Stimulated activated memory B cell treated with anti-CD40 and anti-IgM and Interleukin-4, amounts not matched to agents 10 μg/mL and 1 μg/mL and 100 μg/mL, for 72 hours (primary cell): ENCODE measurements at regions not wholly inside any gene's neighbourhood (a gene's known extent, or its start where the extent isn't known, plus 50 kb on each side); places are given as distances from the start of the nearest gene placed in this dataset.

ENCODE experiments used
- ATAC-seq: fragments of 150-1000 bp; cut with Tn5 transposase; 2 replicates; pipeline ENCODE4 v1.10.0; 2021
- H3K27ac Mint-ChIP-seq: one replicate; pipeline ENCODE4 v1.8.0; 2022; ENCODE audit warnings: mild to moderate bottlenecking, mixed read lengths
- H3K27me3 Mint-ChIP-seq: one replicate; pipeline ENCODE4 v1.8.0; 2022; ENCODE audit warnings: mixed read lengths
- H3K36me3 Mint-ChIP-seq: one replicate; pipeline ENCODE4 v1.8.0; 2022; ENCODE audit warnings: mixed read lengths
- H3K4me1 Mint-ChIP-seq: one replicate; pipeline ENCODE4 v1.8.0; 2022; ENCODE audit warnings: mixed read lengths
- H3K4me3 Mint-ChIP-seq: one replicate; pipeline ENCODE4 v1.8.0; 2022; ENCODE audit warnings: mild to moderate bottlenecking, moderate library complexity, mixed read lengths
- H3K9me3 Mint-ChIP-seq: one replicate; pipeline ENCODE4 v1.8.0; 2022; ENCODE audit warnings: mixed read lengths

GRCh38 chr13:111027458-111028439 is 87.4 kb upstream of the ARHGEF7 start:
- H3K27ac Mint-ChIP-seq, result no peak overlapping the region
- no peaks in the 10 kb centered on the region for H3K36me3 Mint-ChIP-seq
- no peak for ATAC-seq
- H3K4me3 Mint-ChIP-seq, result no peak overlapping the region
- peaks cover 27% of the 10 kb centered on the region for H3K27me3 Mint-ChIP-seq
- no peaks in the 10 kb centered on the region for H3K4me1 Mint-ChIP-seq
- peaks cover 3% of the 10 kb centered on the region for H3K9me3 Mint-ChIP-seq

DNA sequence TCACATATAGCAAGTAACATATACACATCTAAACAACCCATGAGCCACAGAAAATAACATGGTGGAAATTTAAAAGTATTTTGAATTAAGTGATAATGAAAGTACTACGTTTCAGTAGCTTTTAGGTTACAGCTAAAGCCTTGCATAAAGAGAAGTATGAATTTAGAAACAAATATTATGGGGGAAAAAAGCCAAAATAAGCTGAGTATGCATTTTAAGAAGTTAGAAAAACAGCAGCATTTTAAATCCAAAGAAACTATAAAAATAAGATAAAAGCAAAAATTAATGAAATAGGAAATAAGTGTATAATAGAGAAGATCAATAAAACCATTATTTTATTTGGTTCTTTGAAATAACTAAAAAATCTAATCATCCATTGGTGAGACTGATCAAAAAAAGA is 89.8 kb upstream of the ARHGEF7 start:
- peaks cover 31% of the 10 kb centered on the region for H3K27me3 Mint-ChIP-seq
- ATAC-seq, result no peak
- H3K27ac Mint-ChIP-seq, result no peak overlapping the region
- H3K9me3 Mint-ChIP-seq, result peaks cover 9% of the 10 kb centered on the region
- no peaks in the 10 kb centered on the region for H3K4me1 Mint-ChIP-seq
- H3K4me3 Mint-ChIP-seq, result no peak overlapping the region
- no peaks in the 10 kb centered on the region for H3K36me3 Mint-ChIP-seq

DNA sequence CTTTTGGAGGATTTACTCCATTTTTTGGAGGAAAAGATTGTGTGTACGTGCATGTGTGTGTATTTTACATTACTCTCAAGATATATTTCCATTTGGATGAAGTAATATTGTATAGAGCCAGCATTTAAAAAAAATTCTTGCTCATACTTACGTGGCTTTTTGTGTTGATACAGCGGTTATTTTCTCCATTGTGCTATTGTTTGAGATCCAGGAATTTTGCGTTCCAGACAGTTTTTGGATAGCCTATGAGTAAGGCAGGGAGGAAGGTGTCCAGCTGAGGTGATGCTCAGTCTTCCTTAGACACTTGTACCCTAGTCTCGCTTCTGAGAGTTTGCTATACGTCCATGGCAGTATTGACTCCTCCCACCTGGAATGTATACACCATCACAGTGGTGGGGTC is 92.2 kb upstream of the ARHGEF7 start:
- Mint-ChIP-seq H3K4me1 (no peaks in the 10 kb centered on the region), H3K27ac (no peak overlapping the region), H3K36me3 (no peaks in the 10 kb centered on the region), H3K27me3 (peaks cover 18% of the 10 kb centered on the region), H3K4me3 (no peak overlapping the region), H3K9me3 (peaks cover 9% of the 10 kb centered on the region)
- ATAC-seq, result no peak

DNA sequence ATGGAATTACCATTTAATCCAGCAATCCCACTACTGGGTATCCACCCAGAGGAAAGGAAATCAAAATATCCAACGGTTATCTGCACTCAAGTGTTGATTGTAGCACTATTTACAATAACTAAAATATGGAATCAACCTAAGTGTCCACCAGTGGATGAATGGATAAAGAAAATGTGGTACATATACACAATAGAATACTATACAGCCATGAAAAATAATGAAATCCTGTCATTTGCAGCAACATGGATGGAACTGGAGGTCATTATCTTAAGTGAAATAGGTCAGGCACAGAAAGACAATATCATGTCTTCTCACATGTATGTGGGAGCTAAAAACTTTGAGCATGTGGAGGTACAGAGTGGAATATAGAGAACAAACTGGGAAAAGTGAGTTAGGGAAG is 92.9 kb upstream of the ARHGEF7 start:
- ATAC-seq, result no peak

GRCh38 chr13:111021270-111021669 is 93.8 kb upstream of the ARHGEF7 start:
- H3K4me3 Mint-ChIP-seq, result no peak overlapping the region
- H3K36me3 Mint-ChIP-seq, result no peaks in the 10 kb centered on the region
- peaks cover 18% of the 10 kb centered on the region for H3K27me3 Mint-ChIP-seq
- peaks cover 9% of the 10 kb centered on the region for H3K9me3 Mint-ChIP-seq
- no peak overlapping the region for H3K27ac Mint-ChIP-seq
- H3K4me1 Mint-ChIP-seq, result no peaks in the 10 kb centered on the region
- no peak for ATAC-seq

More for the DNA sequence above, 92.9 kb upstream of the ARHGEF7 start:
- Mint-ChIP-seq H3K4me1 (no peaks in the 10 kb centered on the region), H3K36me3 (no peaks in the 10 kb centered on the region), H3K27ac (no peak overlapping the region), H3K9me3 (peaks cover 9% of the 10 kb centered on the region), H3K27me3 (peaks cover 18% of the 10 kb centered on the region), H3K4me3 (no peak overlapping the region)

DNA sequence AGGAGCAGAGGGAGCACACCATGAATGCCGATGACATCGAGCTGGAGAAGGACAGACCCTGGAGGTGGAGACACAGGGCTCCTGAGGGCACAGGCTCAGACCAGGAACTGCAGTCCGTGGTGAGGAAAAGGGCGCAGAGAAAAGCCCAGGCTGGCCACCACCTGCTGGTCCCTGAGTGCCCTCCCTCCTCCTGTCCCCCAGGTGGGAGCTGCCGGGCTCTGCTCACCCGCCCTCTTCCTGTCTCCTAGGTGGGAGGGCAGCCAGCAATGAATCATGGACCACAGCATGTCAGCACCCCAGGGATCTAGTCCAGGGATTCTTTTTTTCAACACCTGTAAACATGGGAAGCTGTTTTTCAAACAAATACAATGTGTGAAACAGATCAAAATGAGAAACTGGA is 94.6 kb upstream of the ARHGEF7 start:
- no peaks in the 10 kb centered on the region for H3K36me3 Mint-ChIP-seq
- H3K27ac Mint-ChIP-seq, result no peak overlapping the region
- peaks cover 9% of the 10 kb centered on the region for H3K9me3 Mint-ChIP-seq
- peaks cover 18% of the 10 kb centered on the region for H3K27me3 Mint-ChIP-seq
- no peaks in the 10 kb centered on the region for H3K4me1 Mint-ChIP-seq
- no peak overlapping the region for H3K4me3 Mint-ChIP-seq
- no peak for ATAC-seq

DNA sequence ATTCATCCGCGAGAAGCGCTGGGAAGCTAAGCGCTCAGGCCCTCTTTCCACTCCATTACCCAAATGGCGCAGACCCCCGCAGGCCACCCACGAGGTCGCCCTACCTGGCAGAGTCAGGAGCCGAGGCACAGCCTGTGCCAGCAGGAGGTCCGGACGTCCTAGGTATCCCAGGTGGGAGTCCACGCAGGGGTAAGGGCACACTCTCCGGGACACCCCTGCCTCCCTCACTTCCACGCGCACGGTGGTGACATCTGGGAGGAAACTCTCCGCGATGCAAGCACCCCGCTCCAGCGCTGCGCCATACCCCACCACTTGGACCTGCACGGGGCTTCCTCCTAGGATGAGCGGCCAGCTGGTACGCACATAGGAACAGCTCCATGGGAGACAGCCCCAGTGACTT is 95.1 kb upstream of the ARHGEF7 start:
- no peak overlapping the region for H3K27ac Mint-ChIP-seq
- no peaks in the 10 kb centered on the region for H3K36me3 Mint-ChIP-seq
- no peak overlapping the region for H3K4me3 Mint-ChIP-seq
- H3K27me3 Mint-ChIP-seq, result peaks cover 18% of the 10 kb centered on the region
- no peak for ATAC-seq
- peaks cover 9% of the 10 kb centered on the region for H3K9me3 Mint-ChIP-seq
- no peaks in the 10 kb centered on the region for H3K4me1 Mint-ChIP-seq

DNA sequence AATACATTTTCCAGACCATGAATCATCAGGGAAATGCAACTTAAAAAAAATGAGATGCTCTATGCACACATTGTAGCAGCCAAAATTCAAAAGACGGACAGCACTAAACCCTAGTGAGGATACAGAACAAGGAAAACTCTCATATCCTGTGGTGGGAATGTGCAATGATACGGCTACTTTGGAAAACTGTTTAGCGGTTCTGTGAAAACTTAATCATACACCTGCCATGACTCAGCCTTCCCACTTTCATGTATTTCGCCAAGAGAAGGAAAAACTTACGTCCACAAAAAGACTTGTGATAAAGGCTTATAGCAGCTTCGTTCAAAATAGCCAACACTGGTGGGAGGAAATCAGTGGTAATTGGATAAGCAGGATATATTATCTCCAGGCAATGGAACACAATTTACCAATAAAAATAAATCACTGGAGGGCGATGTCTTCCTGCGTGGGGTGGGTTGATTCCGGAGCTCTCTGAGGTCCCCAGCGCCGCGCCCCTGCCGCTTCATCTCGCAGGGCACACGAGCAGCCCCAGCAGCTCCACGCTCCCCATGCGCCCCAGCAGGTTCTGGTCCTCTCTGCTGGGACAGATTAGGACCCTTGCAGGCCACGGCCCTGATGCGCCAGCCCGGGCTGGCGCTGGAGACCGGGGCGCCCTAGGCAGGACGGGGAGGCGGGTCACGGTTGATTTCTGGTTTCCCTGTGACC is 97.2 kb upstream of the ARHGEF7 start:
- Mint-ChIP-seq H3K27ac (no peak overlapping the region), H3K27me3 (peaks cover 10% of the 10 kb centered on the region), H3K36me3 (no peaks in the 10 kb centered on the region), H3K4me3 (no peak overlapping the region), H3K4me1 (no peaks in the 10 kb centered on the region), H3K9me3 (peaks cover 9% of the 10 kb centered on the region)
- ATAC-seq, result no peak

- ATAC-seq, result no peak
- Mint-ChIP-seq H3K27ac (no peak overlapping the region), H3K9me3 (no peaks in the 10 kb centered on the region), H3K4me1 (no peaks in the 10 kb centered on the region), H3K36me3 (no peaks in the 10 kb centered on the region), H3K4me3 (no peak overlapping the region), H3K27me3 (peaks cover 15% of the 10 kb centered on the region)
Measured at GRCh38 chr13:111013196-111013595, 98.3 kb upstream of the ANKRD10 start.

- no peak overlapping the region for H3K4me3 Mint-ChIP-seq
- peaks cover 4% of the 10 kb centered on the region for H3K9me3 Mint-ChIP-seq
- H3K27ac Mint-ChIP-seq, result no peak overlapping the region
- H3K27me3 Mint-ChIP-seq, result peaks cover 15% of the 10 kb centered on the region
- no peak for ATAC-seq
- H3K4me1 Mint-ChIP-seq, result peaks cover 5% of the 10 kb centered on the region
- H3K36me3 Mint-ChIP-seq, result no peaks in the 10 kb centered on the region
Measured at GRCh38 chr13:111011899-111012298, 97.0 kb upstream of the ANKRD10 start.

DNA sequence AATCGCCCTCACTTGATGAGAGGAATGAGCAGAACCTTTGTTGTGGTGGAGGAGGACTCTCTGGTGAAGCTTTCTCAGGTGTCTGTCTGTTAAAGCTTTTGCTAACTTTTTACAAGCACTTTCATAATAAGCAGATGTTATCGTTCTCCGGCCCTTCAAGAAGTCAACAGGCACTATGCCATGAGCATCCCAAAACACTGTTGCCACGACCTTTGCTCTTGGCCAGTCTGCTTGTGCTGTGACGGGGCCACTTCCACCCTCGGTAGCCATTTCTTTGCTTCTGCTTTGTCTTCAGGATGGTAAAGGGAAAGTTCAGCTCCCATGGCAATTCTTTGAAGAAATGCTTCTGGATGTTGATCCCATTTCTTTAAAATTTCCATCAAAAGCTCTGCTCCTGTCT is 93.5 kb upstream of the ANKRD10 start:
- Mint-ChIP-seq H3K4me1 (peaks cover 7% of the 10 kb centered on the region), H3K36me3 (no peaks in the 10 kb centered on the region), H3K27ac (no peak overlapping the region), H3K9me3 (peaks cover 7% of the 10 kb centered on the region), H3K4me3 (no peak overlapping the region), H3K27me3 (peaks cover 27% of the 10 kb centered on the region)
- ATAC-seq, result no peak

DNA sequence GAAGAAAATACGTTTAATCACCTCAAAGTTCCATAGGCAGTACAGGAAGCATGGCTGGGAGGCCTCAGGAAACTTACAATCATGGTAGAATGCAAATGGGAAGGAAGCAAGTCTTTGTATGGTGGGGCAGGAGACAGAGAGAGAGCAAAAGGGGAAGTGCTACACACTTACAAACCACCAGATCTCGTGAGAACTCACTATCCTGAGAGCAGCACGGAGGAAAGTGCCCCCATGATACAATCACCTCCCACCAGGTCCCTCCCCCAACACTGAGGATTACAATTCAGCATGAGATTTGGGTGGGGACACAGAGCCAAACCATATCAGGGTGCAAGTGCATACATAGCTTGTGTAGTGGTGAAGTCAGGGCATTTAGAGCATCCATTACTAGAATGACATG is 92.3 kb upstream of the ANKRD10 start:
- Mint-ChIP-seq H3K4me3 (no peak overlapping the region), H3K27ac (no peak overlapping the region), H3K9me3 (peaks cover 7% of the 10 kb centered on the region), H3K36me3 (no peaks in the 10 kb centered on the region), H3K4me1 (peaks cover 7% of the 10 kb centered on the region), H3K27me3 (peaks cover 20% of the 10 kb centered on the region)
- ATAC-seq, result no peak

DNA sequence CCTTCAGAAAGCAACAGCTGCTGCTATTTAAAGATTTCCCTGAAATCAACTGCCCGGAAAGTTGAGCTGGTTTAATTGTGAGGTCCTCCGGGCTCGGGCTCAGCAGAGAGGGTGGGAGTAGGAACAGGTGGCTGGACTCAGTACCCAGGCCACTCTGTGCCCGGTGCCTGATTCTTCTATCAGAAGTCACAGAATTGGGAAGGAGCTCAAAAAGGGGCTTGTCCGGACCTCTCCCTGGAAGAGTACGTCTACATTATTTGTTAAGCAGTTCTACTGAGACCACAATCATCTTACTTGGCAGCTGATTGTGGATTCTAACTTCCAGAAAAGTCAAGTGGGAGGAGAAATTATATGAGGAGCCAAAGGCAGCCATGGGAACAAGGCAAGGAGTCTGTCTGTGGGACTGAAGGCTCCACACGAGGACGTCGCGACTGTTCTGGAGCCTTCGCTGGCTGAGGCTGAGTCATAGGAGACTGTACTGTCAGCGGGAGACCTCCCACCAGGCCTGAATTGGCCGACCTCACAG is 91.7 kb upstream of the ANKRD10 start:
- Mint-ChIP-seq H3K4me3 (no peak overlapping the region), H3K36me3 (no peaks in the 10 kb centered on the region), H3K9me3 (peaks cover 7% of the 10 kb centered on the region), H3K27me3 (peaks cover 13% of the 10 kb centered on the region), H3K27ac (no peak overlapping the region), H3K4me1 (peaks cover 7% of the 10 kb centered on the region)
- ATAC-seq, result no peak

DNA sequence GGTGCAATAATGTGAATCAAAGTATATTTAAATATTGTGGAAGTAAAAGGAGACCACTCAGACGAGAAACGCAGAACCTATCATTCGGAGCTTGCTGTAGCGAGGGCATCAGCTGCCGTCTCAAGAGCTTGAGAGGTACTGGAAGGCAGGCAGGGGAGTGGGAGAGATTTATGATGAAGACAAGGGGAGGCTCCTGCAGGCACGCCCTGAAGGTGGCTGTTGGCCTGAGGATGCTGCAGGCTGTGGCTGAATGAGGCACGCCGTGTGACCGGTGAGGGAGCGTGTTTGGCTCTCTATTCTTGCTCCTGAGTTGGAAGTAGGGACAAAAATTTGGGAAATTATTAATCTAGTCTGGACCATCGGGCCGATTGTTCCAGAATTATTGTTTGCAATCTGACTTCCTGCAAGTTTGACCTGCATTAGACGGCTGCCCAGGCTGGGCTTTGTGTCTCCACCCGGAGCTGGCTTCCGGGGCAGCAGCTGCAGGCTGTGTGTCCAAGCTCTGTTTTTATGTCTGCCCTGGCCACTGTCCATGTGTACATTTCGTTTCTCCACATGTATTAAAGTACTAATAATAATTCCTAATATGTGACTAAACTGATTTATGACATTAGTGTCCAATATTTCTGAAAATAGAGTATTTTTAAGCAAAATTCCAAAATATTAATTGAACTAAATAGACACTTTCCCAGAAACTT is 91.1 kb upstream of the ANKRD10 start:
- Mint-ChIP-seq H3K36me3 (no peaks in the 10 kb centered on the region), H3K27ac (no peak overlapping the region), H3K9me3 (peaks cover 7% of the 10 kb centered on the region), H3K27me3 (peaks cover 11% of the 10 kb centered on the region), H3K4me1 (peaks cover 7% of the 10 kb centered on the region), H3K4me3 (no peak overlapping the region)
- no peak for ATAC-seq

DNA sequence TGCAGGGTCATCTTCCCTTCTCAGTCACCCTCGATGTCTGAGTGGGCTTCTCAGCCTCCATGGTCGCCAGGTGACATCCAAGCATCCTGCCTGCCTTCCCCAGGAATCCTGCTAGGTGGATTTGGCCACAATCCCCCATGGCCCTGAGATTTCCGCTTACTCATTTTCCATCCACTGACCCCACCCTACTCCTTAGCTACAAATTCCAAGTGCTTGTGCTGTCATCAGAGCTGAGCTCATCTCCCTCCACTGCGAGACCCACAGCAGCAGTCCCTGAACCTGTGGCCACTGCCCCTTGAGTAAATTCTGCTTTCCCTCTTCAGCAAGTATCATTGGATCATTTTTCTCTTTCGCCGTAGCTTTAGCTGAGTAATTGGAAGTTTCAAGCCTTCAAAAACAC is 90.5 kb upstream of the ANKRD10 start:
- H3K36me3 Mint-ChIP-seq, result no peaks in the 10 kb centered on the region
- no peak overlapping the region for H3K4me3 Mint-ChIP-seq
- H3K4me1 Mint-ChIP-seq, result peaks cover 7% of the 10 kb centered on the region
- H3K9me3 Mint-ChIP-seq, result peaks cover 7% of the 10 kb centered on the region
- no peak for ATAC-seq
- H3K27ac Mint-ChIP-seq, result no peak overlapping the region
- peaks cover 11% of the 10 kb centered on the region for H3K27me3 Mint-ChIP-seq
